ENCODE measurements at regions not wholly inside any gene's neighbourhood (a gene's known extent, or its start where the extent isn't known, plus 50 kb on each side); places are given as distances from the start of the nearest gene placed in this dataset.
"Not testable (repeated sequence)": the region's sequence is repeated elsewhere in the genome, so short reads cannot be mapped to it uniquely, and the experiment has no call there.

DNA sequence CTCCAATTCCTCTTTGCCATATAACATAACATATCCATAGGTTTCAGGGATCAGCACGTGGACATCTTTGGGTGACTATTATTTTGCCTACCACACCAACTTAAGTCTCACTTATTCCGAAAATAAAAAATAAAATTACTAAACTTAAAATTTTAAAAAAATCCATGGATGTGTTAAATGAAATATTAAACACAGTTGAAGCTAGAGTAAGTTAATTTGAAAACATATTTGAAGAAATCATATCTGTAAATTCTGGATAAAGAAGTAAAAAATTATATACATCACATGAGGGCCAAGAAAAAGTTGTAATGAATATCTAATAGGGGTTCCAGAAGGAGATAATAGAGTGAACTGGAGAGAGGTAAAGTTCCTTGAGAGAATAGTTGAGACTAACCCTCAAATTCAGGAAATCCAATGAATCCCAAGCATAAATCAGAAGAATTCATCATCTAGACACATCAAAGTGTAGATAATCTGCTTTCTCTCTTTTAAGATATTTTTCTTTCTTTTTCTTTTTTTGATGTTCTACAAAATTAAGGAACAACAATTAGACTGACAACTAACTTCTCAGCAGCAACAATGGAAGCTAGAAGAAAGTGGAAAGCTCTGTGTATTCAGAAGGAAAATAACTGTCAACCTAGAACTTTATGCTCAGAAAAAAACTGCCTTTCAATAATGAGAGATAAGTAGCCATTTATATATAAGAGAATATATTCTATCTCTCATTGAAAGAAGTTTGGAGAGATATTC is 147.4 kb downstream of the ABHD5 start:
- Histone ChIP-seq H3K27me3 (ENCODE audit: control insufficient read depth, insufficient read depth, low read length) (no peaks in the 10 kb centered on the region), H3K9me3 (ENCODE audit: control insufficient read depth, insufficient read depth, low read length) (no peaks in the 10 kb centered on the region), H3K27ac (ENCODE audit: low read depth, low read length) (no peak overlapping the region), H3K4me3 (ENCODE audit: low read depth, low read length) (no peak overlapping the region), H3K36me3 (ENCODE audit: control insufficient read depth, insufficient read depth, low read length) (no peaks in the 10 kb centered on the region), H3K4me1 (ENCODE audit: control insufficient read depth, insufficient read depth, low read length) (no peaks in the 10 kb centered on the region), H3K9ac (ENCODE audit: low read depth, low read length) (no peak overlapping the region)

DNA sequence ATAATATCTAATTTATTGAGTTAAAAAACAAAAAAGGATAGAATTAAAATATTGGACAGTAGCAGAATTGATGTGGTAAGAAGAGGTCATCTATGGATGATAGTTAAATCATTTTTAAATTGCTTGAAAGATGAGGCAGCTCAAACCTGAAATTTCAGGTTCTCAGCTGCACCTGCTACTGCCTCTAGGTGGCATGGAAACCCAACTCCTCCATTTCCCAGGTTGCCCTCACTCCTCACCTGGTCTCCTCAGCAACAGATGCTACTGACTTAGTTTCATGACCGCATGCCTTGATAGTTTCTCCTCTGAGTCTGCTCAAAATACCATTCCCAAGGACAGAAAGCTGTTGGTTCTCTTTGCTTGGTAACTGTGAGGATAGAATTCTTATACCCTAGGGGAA is 148.1 kb downstream of the ABHD5 start:
- H3K4me1 ChIP-seq (ENCODE audit: control insufficient read depth, insufficient read depth, low read length): no peaks in the 10 kb centered on the region
- H3K27me3 ChIP-seq (ENCODE audit: control insufficient read depth, insufficient read depth, low read length): no peaks in the 10 kb centered on the region
- H3K27ac ChIP-seq (ENCODE audit: low read depth, low read length): no peak overlapping the region
- H3K9me3 ChIP-seq (ENCODE audit: control insufficient read depth, insufficient read depth, low read length): no peaks in the 10 kb centered on the region
- no peak overlapping the region for H3K4me3 ChIP-seq (ENCODE audit: low read depth, low read length)
- no peaks in the 10 kb centered on the region for H3K36me3 ChIP-seq (ENCODE audit: control insufficient read depth, insufficient read depth, low read length)
- no peak overlapping the region for H3K9ac ChIP-seq (ENCODE audit: low read depth, low read length)

DNA sequence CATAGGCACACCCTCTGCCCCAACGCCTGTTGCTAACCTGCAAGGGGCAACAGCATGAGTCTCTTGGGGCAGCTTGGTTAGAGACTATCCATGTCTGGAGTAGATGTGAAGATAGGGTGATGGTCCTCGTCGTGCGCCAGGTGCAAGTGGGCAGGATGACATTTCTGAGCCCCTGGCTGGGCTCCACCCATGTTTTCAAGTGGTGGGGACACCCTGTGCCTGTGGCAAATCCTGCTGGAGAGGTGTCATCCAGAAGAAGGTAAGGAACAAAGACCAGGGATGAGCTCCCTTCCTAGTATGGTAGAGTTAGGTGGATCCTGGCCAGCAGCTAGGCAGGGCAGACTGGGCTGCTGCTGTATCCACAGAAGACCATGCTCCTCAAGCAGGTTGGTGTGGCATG is 152.6 kb downstream of the ABHD5 start:
- Histone ChIP-seq H3K27me3 (ENCODE audit: control insufficient read depth, insufficient read depth, low read length) (no peaks in the 10 kb centered on the region), H3K4me3 (ENCODE audit: low read depth, low read length) (no peak overlapping the region), H3K36me3 (ENCODE audit: control insufficient read depth, insufficient read depth, low read length) (no peaks in the 10 kb centered on the region), H3K9me3 (ENCODE audit: control insufficient read depth, insufficient read depth, low read length) (no peaks in the 10 kb centered on the region), H3K4me1 (ENCODE audit: control insufficient read depth, insufficient read depth, low read length) (no peaks in the 10 kb centered on the region), H3K9ac (ENCODE audit: low read depth, low read length) (no peak overlapping the region), H3K27ac (ENCODE audit: low read depth, low read length) (no peak overlapping the region)

DNA sequence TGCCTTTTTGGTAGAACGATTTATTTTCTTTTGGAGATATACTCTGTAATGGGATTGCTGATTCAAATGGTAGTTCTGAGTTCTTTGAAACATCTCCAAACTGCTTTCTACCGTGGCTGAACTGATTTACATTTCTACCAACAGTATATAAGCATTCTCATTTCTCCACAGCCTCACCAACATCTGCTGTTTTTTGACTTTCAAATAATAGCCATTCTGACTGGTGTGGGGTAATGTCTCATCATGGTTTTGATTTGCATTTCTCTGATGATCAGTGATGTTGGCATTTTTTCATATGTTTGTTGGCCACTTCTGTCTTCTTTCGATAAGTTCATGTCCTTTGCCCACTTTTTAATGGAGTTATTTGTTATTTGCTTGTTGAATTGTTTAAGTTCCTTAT is 154.0 kb downstream of the ABHD5 start:
- no peaks in the 10 kb centered on the region for H3K4me1 ChIP-seq (ENCODE audit: control insufficient read depth, insufficient read depth, low read length)
- no peaks in the 10 kb centered on the region for H3K36me3 ChIP-seq (ENCODE audit: control insufficient read depth, insufficient read depth, low read length)
- H3K4me3 ChIP-seq (ENCODE audit: low read depth, low read length): no peak overlapping the region
- no peak overlapping the region for H3K9ac ChIP-seq (ENCODE audit: low read depth, low read length)
- no peaks in the 10 kb centered on the region for H3K9me3 ChIP-seq (ENCODE audit: control insufficient read depth, insufficient read depth, low read length)
- no peak overlapping the region for H3K27ac ChIP-seq (ENCODE audit: low read depth, low read length)
- H3K27me3 ChIP-seq (ENCODE audit: control insufficient read depth, insufficient read depth, low read length): no peaks in the 10 kb centered on the region

DNA sequence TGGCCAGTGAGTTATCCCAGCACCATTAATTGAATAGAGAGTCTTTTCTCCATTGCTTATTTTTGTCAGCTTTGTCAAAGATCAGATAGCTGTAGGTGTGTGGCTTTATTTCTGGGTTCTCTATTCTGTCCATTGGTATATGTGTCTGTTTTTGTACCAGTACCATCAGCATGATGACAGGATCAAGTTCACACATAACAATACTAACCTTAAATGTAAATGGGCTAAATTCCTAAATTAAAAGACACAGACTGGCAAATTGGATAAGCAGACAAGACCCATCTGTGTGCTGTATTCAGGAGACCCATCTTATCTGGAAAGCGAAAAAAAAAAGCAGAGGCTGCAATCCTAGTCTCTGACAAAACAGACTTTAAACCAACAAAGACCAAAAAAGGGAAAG is 154.8 kb downstream of the ABHD5 start:
- not testable (repeated sequence) for H3K9ac ChIP-seq (ENCODE audit: low read depth, low read length); H3K9me3 ChIP-seq (ENCODE audit: control insufficient read depth, insufficient read depth, low read length); H3K4me3 ChIP-seq (ENCODE audit: low read depth, low read length); H3K27ac ChIP-seq (ENCODE audit: low read depth, low read length); H3K4me1 ChIP-seq (ENCODE audit: control insufficient read depth, insufficient read depth, low read length); H3K36me3 ChIP-seq (ENCODE audit: control insufficient read depth, insufficient read depth, low read length); H3K27me3 ChIP-seq (ENCODE audit: control insufficient read depth, insufficient read depth, low read length)

DNA sequence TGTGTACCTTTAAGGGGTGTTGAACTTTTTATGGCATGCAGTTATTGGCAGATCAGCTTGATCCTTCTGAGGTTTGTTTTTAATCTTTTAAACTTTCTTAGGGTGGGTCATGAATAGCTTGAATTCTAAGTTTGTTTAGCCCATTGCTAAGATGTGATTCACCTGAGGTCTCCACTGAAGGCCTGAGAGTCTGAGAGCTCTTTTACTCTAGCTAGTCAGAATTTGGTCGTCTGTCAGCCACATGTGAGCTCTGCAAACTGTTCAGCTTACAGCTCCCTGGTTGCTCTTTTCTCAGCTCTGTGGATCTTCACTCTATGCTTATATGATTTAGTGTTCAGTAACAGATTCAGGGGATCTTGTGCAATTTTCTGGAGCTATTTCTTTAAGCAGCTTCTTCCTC is 161.3 kb downstream of the ABHD5 start:
- H3K27ac ChIP-seq (ENCODE audit: low read depth, low read length): no peak overlapping the region
- H3K4me3 ChIP-seq (ENCODE audit: low read depth, low read length): no peak overlapping the region
- H3K9ac ChIP-seq (ENCODE audit: low read depth, low read length): no peak overlapping the region
- H3K36me3 ChIP-seq (ENCODE audit: control insufficient read depth, insufficient read depth, low read length): no peaks in the 10 kb centered on the region
- peaks cover 5% of the 10 kb centered on the region; the same call in 1 of the 2 replicates for H3K4me1 ChIP-seq (ENCODE audit: control insufficient read depth, insufficient read depth, low read length)
- H3K27me3 ChIP-seq (ENCODE audit: control insufficient read depth, insufficient read depth, low read length): peaks cover 3% of the 10 kb centered on the region; the same call in 1 of the 2 replicates
- no peaks in the 10 kb centered on the region for H3K9me3 ChIP-seq (ENCODE audit: control insufficient read depth, insufficient read depth, low read length)

DNA sequence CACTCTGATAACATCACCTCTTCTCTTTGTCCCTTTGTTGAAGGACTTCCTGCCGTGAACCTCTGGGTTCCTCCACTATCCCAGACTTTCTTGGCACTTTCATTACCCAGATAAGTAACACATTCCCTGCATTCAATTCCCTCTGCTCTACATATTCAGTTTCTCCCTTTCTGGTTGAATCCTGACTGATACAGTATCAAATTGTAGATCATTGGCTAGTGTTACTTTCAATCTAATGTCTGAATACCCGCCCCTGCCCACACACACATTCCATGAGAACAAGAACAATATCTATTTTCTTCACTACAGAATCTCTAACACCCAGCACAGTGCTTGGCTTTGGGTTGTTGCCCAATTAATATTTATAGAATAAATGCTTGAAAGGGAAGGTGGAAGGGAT is 163.5 kb downstream of the ABHD5 start:
- Histone ChIP-seq H3K4me3 (ENCODE audit: low read depth, low read length) (no peak overlapping the region), H3K27me3 (ENCODE audit: control insufficient read depth, insufficient read depth, low read length) (peaks cover 3% of the 10 kb centered on the region; the same call in 1 of the 2 replicates), H3K27ac (ENCODE audit: low read depth, low read length) (no peak overlapping the region), H3K9me3 (ENCODE audit: control insufficient read depth, insufficient read depth, low read length) (no peaks in the 10 kb centered on the region), H3K4me1 (ENCODE audit: control insufficient read depth, insufficient read depth, low read length) (peaks cover 14% of the 10 kb centered on the region), H3K9ac (ENCODE audit: low read depth, low read length) (no peak overlapping the region), H3K36me3 (ENCODE audit: control insufficient read depth, insufficient read depth, low read length) (no peaks in the 10 kb centered on the region)

DNA sequence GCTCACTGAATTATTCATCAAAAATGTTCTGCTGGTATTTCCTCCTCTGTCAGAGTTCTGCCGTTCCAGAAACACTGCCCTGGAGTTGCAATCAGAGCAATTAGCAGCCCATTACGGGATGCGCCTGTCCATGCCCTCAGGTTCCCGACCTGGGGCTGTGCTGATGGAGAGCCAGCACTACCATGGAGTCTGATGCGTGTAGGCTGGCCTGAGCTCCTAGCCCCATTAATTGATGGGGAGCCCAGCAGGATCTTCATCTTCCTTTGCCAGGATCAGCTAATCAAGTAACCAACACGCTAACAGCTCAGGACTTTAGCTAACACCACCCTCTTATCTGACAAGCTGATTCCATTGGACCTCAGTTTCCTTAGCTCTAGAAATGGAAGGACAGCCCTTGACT is 164.2 kb downstream of the ABHD5 start:
- H3K4me1 ChIP-seq (ENCODE audit: control insufficient read depth, insufficient read depth, low read length): peaks cover 14% of the 10 kb centered on the region
- no peak overlapping the region for H3K9ac ChIP-seq (ENCODE audit: low read depth, low read length)
- peaks cover 3% of the 10 kb centered on the region; the same call in 1 of the 2 replicates for H3K27me3 ChIP-seq (ENCODE audit: control insufficient read depth, insufficient read depth, low read length)
- H3K36me3 ChIP-seq (ENCODE audit: control insufficient read depth, insufficient read depth, low read length): no peaks in the 10 kb centered on the region
- no peak overlapping the region for H3K4me3 ChIP-seq (ENCODE audit: low read depth, low read length)
- H3K27ac ChIP-seq (ENCODE audit: low read depth, low read length): no peak overlapping the region
- H3K9me3 ChIP-seq (ENCODE audit: control insufficient read depth, insufficient read depth, low read length): no peaks in the 10 kb centered on the region

DNA sequence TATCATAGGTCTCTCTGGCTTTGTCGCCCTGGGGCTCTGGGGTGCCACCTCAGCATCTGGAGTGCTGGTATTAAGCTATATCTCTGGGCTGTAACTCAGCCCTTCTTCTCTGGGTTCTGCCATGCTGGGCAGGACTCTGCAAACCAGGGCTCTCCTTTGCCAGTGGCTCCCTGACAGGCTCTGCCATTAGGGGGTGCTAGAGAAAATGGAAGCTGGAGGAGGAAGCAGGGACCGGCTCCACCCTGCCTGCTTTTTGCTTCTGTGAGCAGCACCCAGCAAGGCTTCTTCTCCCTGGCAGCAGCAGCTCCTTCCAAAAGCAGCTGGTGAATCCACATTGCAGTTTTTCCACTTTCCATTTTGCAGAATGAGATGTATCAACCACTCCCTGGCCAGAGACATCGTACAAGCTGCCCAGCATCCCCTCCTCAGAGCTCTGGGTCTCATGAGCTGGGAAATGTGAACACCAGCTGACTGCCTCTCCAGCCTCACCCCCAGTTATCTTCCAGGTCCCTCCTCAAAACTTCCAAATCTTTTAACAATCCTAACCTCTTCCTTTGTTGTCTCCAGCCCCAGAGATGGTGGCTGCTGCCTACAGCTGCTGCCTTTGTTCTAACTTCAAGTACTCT is 165.0 kb downstream of the ABHD5 start:
- Histone ChIP-seq H3K36me3 (ENCODE audit: control insufficient read depth, insufficient read depth, low read length) (no peaks in the 10 kb centered on the region), H3K4me3 (ENCODE audit: low read depth, low read length) (no peak overlapping the region), H3K4me1 (ENCODE audit: control insufficient read depth, insufficient read depth, low read length) (peaks cover 14% of the 10 kb centered on the region), H3K27me3 (ENCODE audit: control insufficient read depth, insufficient read depth, low read length) (peaks cover 3% of the 10 kb centered on the region; the same call in 1 of the 2 replicates), H3K27ac (ENCODE audit: low read depth, low read length) (no peak overlapping the region), H3K9ac (ENCODE audit: low read depth, low read length) (no peak overlapping the region), H3K9me3 (ENCODE audit: control insufficient read depth, insufficient read depth, low read length) (no peaks in the 10 kb centered on the region)

DNA sequence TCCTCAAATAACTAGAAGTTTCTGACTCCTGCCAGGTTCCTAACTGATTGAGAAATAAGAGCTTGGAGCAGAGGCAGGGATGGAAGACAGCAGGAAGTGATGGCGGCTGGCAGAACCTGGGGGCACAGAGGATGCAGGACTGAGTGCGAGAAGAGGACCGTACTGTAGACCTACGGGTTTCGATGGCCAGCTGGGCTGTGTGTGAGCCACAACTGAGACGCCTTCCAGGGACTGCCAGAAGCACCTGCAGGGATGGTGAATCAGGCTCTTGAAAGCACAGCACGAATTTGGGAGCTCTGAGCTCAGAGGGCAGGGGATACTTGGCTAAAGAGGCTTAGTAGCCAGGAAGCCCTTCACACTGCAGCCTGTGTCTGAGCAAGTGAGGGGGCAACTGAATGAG is 165.6 kb downstream of the ABHD5 start:
- Histone ChIP-seq H3K36me3 (ENCODE audit: control insufficient read depth, insufficient read depth, low read length) (no peaks in the 10 kb centered on the region), H3K27ac (ENCODE audit: low read depth, low read length) (no peak overlapping the region), H3K27me3 (ENCODE audit: control insufficient read depth, insufficient read depth, low read length) (peaks cover 3% of the 10 kb centered on the region; the same call in 1 of the 2 replicates), H3K9ac (ENCODE audit: low read depth, low read length) (no peak overlapping the region), H3K4me3 (ENCODE audit: low read depth, low read length) (no peak overlapping the region), H3K4me1 (ENCODE audit: control insufficient read depth, insufficient read depth, low read length) (peaks cover 14% of the 10 kb centered on the region), H3K9me3 (ENCODE audit: control insufficient read depth, insufficient read depth, low read length) (no peaks in the 10 kb centered on the region)

DNA sequence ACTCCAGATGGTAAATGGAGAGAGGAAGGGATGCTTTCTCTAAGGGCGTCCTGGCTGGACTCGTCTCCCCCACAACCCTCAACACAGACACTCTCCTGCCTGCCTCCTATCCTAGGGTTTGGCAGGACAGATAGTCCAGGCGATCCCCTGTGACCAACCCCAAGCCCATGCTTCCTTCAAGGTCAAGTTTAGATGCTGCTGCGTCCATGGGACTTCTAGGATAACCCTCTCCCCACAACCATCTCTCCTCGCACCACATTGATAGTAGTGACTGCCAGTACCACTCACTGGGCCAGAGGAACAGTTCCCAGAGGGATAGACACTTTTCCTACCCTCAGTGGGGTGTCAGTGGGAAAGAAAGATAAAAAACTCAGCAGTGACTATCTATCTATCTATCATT is 166.0 kb downstream of the ABHD5 start:
- peaks cover 14% of the 10 kb centered on the region for H3K4me1 ChIP-seq (ENCODE audit: control insufficient read depth, insufficient read depth, low read length)
- no peak overlapping the region for H3K9ac ChIP-seq (ENCODE audit: low read depth, low read length)
- no peaks in the 10 kb centered on the region for H3K36me3 ChIP-seq (ENCODE audit: control insufficient read depth, insufficient read depth, low read length)
- H3K27me3 ChIP-seq (ENCODE audit: control insufficient read depth, insufficient read depth, low read length): peaks cover 3% of the 10 kb centered on the region; the same call in 1 of the 2 replicates
- H3K27ac ChIP-seq (ENCODE audit: low read depth, low read length): no peak overlapping the region
- no peaks in the 10 kb centered on the region for H3K9me3 ChIP-seq (ENCODE audit: control insufficient read depth, insufficient read depth, low read length)
- H3K4me3 ChIP-seq (ENCODE audit: low read depth, low read length): no peak overlapping the region
